WTC11 (cell line): ENCODE measurements at regions not wholly inside any gene's neighbourhood (a gene's known extent, or its start where the extent isn't known, plus 50 kb on each side); places are given as distances from the start of the nearest gene placed in this dataset.

Source experiments
- ARID4B ChIP-seq: sonication (generic); formaldehyde crosslinking; IDR thresholded peaks from 2 replicates; pipeline ENCODE4 v1.8.0; 2023; ENCODE audit warnings: missing genetic modification reagents, mild to moderate bottlenecking, borderline replicate concordance
- CTCF ChIP-seq: fragments of 200-600 bp; IDR thresholded peaks from 2 replicates; pipeline ENCODE4 v1.8.0; 2022; ENCODE audit warnings: antibody characterized with exemption
- IRF1 ChIP-seq: sonication (generic); formaldehyde crosslinking; IDR thresholded peaks from 2 replicates; pipeline ENCODE4 v1.8.0; 2023; ENCODE audit warnings: missing genetic modification reagents
- NR3C1 ChIP-seq: sonication (generic); formaldehyde crosslinking; conservative IDR thresholded peaks from 2 replicates; pipeline ENCODE4 v1.8.1; 2023; ENCODE audit warnings: low read depth, mild to moderate bottlenecking, missing genetic modification reagents
- TP53 ChIP-seq: sonication (generic); formaldehyde crosslinking; IDR thresholded peaks from 2 replicates; pipeline ENCODE4 v1.8.1; 2023; ENCODE audit warnings: mild to moderate bottlenecking, missing genetic modification reagents
- USF1 ChIP-seq: sonication (generic); formaldehyde crosslinking; IDR thresholded peaks from 2 replicates; pipeline ENCODE4 v1.8.0; 2022; ENCODE audit warnings: mild to moderate bottlenecking, missing genetic modification reagents
- ZNF232 ChIP-seq: sonication (generic); formaldehyde crosslinking; IDR thresholded peaks from 2 replicates; pipeline ENCODE4 v1.8.0; 2022; ENCODE audit warnings: mild to moderate bottlenecking, missing genetic modification reagents
- ZNF416 ChIP-seq: fragments of 250-450 bp; sonication (Bioruptor Pico); IDR thresholded peaks from 2 replicates; pipeline ENCODE4 v1.9.0; 2021; ENCODE audit warnings: mild to moderate bottlenecking, inconsistent platforms

- TF ChIP-seq NR3C1: no peak
- TF ChIP-seq TP53 (CRISPR knock-in tag): no peak
- TF ChIP-seq ZNF416 (CRISPR knock-in tag): no peak
- TF ChIP-seq ARID4B (CRISPR knock-in tag): no peak
- no peak for TF ChIP-seq IRF1 (CRISPR knock-in tag)
- TF ChIP-seq CTCF: no peak
- no peak for TF ChIP-seq USF1 (CRISPR knock-in tag)
- TF ChIP-seq ZNF232 (CRISPR knock-in tag): no peak
Measured at GRCh38 chr15:25065286-25065685, 110.5 kb downstream of the SNRPN start.
